DOHH2 (cell line): ENCODE measurements at regions not wholly inside any gene's neighbourhood (a gene's known extent, or its start where the extent isn't known, plus 50 kb on each side); places are given as distances from the start of the nearest gene placed in this dataset.

Experiments
- H3F3A ChIP-seq: fragments of 200-600 bp; sonication (generic), shearing (Covaris generic); 2 replicates; pipeline ENCODE4 v1.6.0; 2016; ENCODE audit warnings: antibody characterized with exemption, mild to moderate bottlenecking; ENCODE audit not compliant: control insufficient read depth, insufficient read depth
- H3K27ac ChIP-seq: fragments of 200-600 bp; sonication (generic); 2 replicates; pipeline ENCODE4 v1.5.1; 2014; ENCODE audit warnings: low read depth, mild to moderate bottlenecking, low read length, moderate library complexity
- H3K27me3 ChIP-seq: fragments of 200-600 bp; sonication (generic); 2 replicates; pipeline ENCODE4 v1.6.1; 2014; ENCODE audit warnings: mild to moderate bottlenecking, low read length, mixed read lengths; ENCODE audit not compliant: control insufficient read depth
- H3K36me3 ChIP-seq: fragments of 200-600 bp; sonication (generic); 2 replicates; pipeline ENCODE4 v1.6.1; 2014; ENCODE audit warnings: mild to moderate bottlenecking, low read length, moderate library complexity, mixed read lengths; ENCODE audit not compliant: control insufficient read depth
- H3K4me1 ChIP-seq: fragments of 200-600 bp; sonication (generic); 2 replicates; pipeline ENCODE4 v1.6.1; 2014; ENCODE audit warnings: mild to moderate bottlenecking, low read length, mixed read lengths; ENCODE audit not compliant: control insufficient read depth
- H3K4me2 ChIP-seq: fragments of 200-600 bp; sonication (generic); 2 replicates; pipeline ENCODE4 v1.6.0; 2014; ENCODE audit warnings: mild to moderate bottlenecking, low read length, moderate library complexity
- H3K4me3 ChIP-seq: fragments of 200-600 bp; sonication (generic); 2 replicates; pipeline ENCODE4 v1.5.1; 2014; ENCODE audit warnings: mild to moderate bottlenecking, low read length, mixed read lengths
- H3K79me2 ChIP-seq: fragments of 200-600 bp; sonication (generic); 2 replicates; pipeline ENCODE4 v1.6.1; 2014; ENCODE audit warnings: mild to moderate bottlenecking, low read length, mixed read lengths; ENCODE audit not compliant: control insufficient read depth
- H3K9me2 ChIP-seq: fragments of 200-600 bp; sonication (generic); replicated peaks from 2 replicates; pipeline ENCODE4 v1.6.1; 2014; ENCODE audit warnings: mild to moderate bottlenecking, low read length, mixed read lengths; ENCODE audit not compliant: control insufficient read depth
- H3K9me3 ChIP-seq: fragments of 200-600 bp; sonication (generic); 2 replicates; pipeline ENCODE4 v1.6.1; 2014; ENCODE audit warnings: antibody characterized with exemption, low read length, mixed read lengths; ENCODE audit not compliant: control insufficient read depth, insufficient read depth
- H4K20me1 ChIP-seq: fragments of 200-600 bp; sonication (generic); 2 replicates; pipeline ENCODE4 v1.6.0; 2014; ENCODE audit warnings: low read depth, mild to moderate bottlenecking, antibody characterized with exemption, low read length, moderate library complexity; ENCODE audit not compliant: control insufficient read depth, insufficient read depth
- CTCF ChIP-seq: fragments of 200-600 bp; sonication (generic); IDR thresholded peaks from one replicate; pipeline ENCODE4 v1.5.1; 2014; ENCODE audit warnings: antibody characterized with exemption, mild to moderate bottlenecking, low read depth, low read length; ENCODE audit not compliant: poor library complexity, severe bottlenecking
- EZH2phosphoT487 ChIP-seq: fragments of 200-600 bp; sonication (generic); IDR thresholded peaks from 2 replicates; pipeline ENCODE4 v1.6.1; 2017; ENCODE audit warnings: borderline replicate concordance, mild to moderate bottlenecking, antibody characterized with exemption, low read length, moderate library complexity, mixed read lengths

GRCh38 chr12:128168273-128168672 lies 98.7 kb upstream of the TMEM132C start:
- Histone ChIP-seq H3K27me3 (no peaks in the 10 kb centered on the region), H3K4me3 (no peak overlapping the region), H3K36me3 (no peaks in the 10 kb centered on the region), H3K4me2 (no peak overlapping the region), H3K27ac (no peak overlapping the region), H3K4me1 (no peaks in the 10 kb centered on the region), H4K20me1 (no peaks in the 10 kb centered on the region), H3K9me3 (no peaks in the 10 kb centered on the region; the same call in 1 of the 2 replicates), H3K9me2 (no peaks in the 10 kb centered on the region), H3F3A (no peaks in the 10 kb centered on the region), H3K79me2 (no peaks in the 10 kb centered on the region)
- TF ChIP-seq CTCF (no peak), EZH2phosphoT487 (no peak)

- no peak overlapping the region for H3K27ac ChIP-seq
- H3K9me2 ChIP-seq: no peaks in the 10 kb centered on the region
- TF ChIP-seq CTCF (no peak), EZH2phosphoT487 (no peak)
- H3K9me3 ChIP-seq: no peaks in the 10 kb centered on the region
- no peaks in the 10 kb centered on the region for H4K20me1 ChIP-seq
- H3K27me3 ChIP-seq: no peaks in the 10 kb centered on the region
- no peak overlapping the region for H3K4me2 ChIP-seq
- H3K79me2 ChIP-seq: no peaks in the 10 kb centered on the region
- no peaks in the 10 kb centered on the region for H3K36me3 ChIP-seq
- no peak overlapping the region for H3K4me3 ChIP-seq
- H3K4me1 ChIP-seq: no peaks in the 10 kb centered on the region
- H3F3A ChIP-seq: no peaks in the 10 kb centered on the region
Observed at GRCh38 chr12:128170181-128170580, 96.8 kb upstream of the TMEM132C start.

- Histone ChIP-seq H3K4me3 (no peak overlapping the region), H3K4me2 (no peak overlapping the region), H4K20me1 (no peaks in the 10 kb centered on the region), H3F3A (no peaks in the 10 kb centered on the region), H3K36me3 (no peaks in the 10 kb centered on the region), H3K9me3 (no peaks in the 10 kb centered on the region), H3K79me2 (no peaks in the 10 kb centered on the region), H3K4me1 (no peaks in the 10 kb centered on the region), H3K27me3 (no peaks in the 10 kb centered on the region), H3K27ac (no peak overlapping the region), H3K9me2 (no peaks in the 10 kb centered on the region)
- TF ChIP-seq CTCF (no peak), EZH2phosphoT487 (no peak)
Observed at GRCh38 chr12:128178565-128178964, 88.4 kb upstream of the TMEM132C start.

GRCh38 chr12:128178966-128179365 lies 88.0 kb upstream of the TMEM132C start:
- no peak overlapping the region for H3K4me2 ChIP-seq
- H3K9me2 ChIP-seq: no peaks in the 10 kb centered on the region
- H3K27ac ChIP-seq: no peak overlapping the region
- H3F3A ChIP-seq: no peaks in the 10 kb centered on the region
- H3K4me1 ChIP-seq: no peaks in the 10 kb centered on the region
- no peak for TF ChIP-seq CTCF
- TF ChIP-seq EZH2phosphoT487: no peak
- no peak overlapping the region for H3K4me3 ChIP-seq
- no peaks in the 10 kb centered on the region for H3K9me3 ChIP-seq
- H3K36me3 ChIP-seq: no peaks in the 10 kb centered on the region
- H4K20me1 ChIP-seq: no peaks in the 10 kb centered on the region
- H3K79me2 ChIP-seq: no peaks in the 10 kb centered on the region
- no peaks in the 10 kb centered on the region for H3K27me3 ChIP-seq
